Fibroblast of lung (primary cell): ENCODE measurements at regions not wholly inside any gene's neighbourhood (a gene's known extent, or its start where the extent isn't known, plus 50 kb on each side); places are given as distances from the start of the nearest gene placed in this dataset.
"Not testable (repeated sequence)": the region's sequence is repeated elsewhere in the genome, so short reads cannot be mapped to it uniquely, and the experiment has no call there.

Experiments used
- DNase-seq, 2 donors: peaks; one replicate each; pipeline versions ENCODE4 v3.0.0 to v3.0.0-alpha.2; 2010; ENCODE audit warnings: low read depth in 2 of 2
- H2AFZ ChIP-seq: 2 replicates; pipeline ENCODE4 v1.5.1; 2012; ENCODE audit warnings: low read length, control low read depth, inconsistent platforms
- H3K27ac ChIP-seq: 2 replicates; pipeline ENCODE4 v1.5.1; 2011; ENCODE audit warnings: low read length, control low read depth; ENCODE audit not compliant: insufficient read depth
- H3K27me3 ChIP-seq: 2 replicates; pipeline ENCODE4 v1.5.1; 2011; ENCODE audit warnings: mild to moderate bottlenecking, low read length; ENCODE audit not compliant: control insufficient read depth, insufficient read depth
- H3K36me3 ChIP-seq: 2 replicates; pipeline ENCODE4 v1.5.1; 2011; ENCODE audit warnings: low read length; ENCODE audit not compliant: control insufficient read depth, insufficient read depth
- H3K4me1 ChIP-seq: 2 replicates; pipeline ENCODE4 v1.5.1; 2011; ENCODE audit warnings: low read length; ENCODE audit not compliant: control insufficient read depth, insufficient read depth; ENCODE audit errors: extremely low read depth
- H3K4me2 ChIP-seq: 2 replicates; pipeline ENCODE4 v1.5.1; 2011; ENCODE audit warnings: low read length, control low read depth; ENCODE audit not compliant: insufficient read depth; ENCODE audit errors: extremely low read depth
- H3K4me3 ChIP-seq, 4 experiments: fragments of 200-600 bp in 1 of 4; sonication (generic) in 1 of 4; replicated peaks in 1 of 4; 2 replicates each; pipeline ENCODE4 v1.5.1; 2011 to 2016; ENCODE audit warnings: low read length in 4 of 4, low read depth in 3 of 4, mild to moderate bottlenecking in 3 of 4, control low read depth in 2 of 4, inconsistent platforms in 1 of 4, mixed read lengths in 1 of 4; ENCODE audit not compliant: insufficient read depth in 1 of 4; ENCODE audit errors: control extremely low read depth in 1 of 4
- H3K79me2 ChIP-seq: 2 replicates; pipeline ENCODE4 v1.5.1; 2012; ENCODE audit warnings: mild to moderate bottlenecking, low read length, inconsistent platforms; ENCODE audit not compliant: control insufficient read depth, insufficient read depth
- H3K9ac ChIP-seq: 2 replicates; pipeline ENCODE4 v1.5.1; 2011; ENCODE audit warnings: mild to moderate bottlenecking, low read length, control low read depth; ENCODE audit not compliant: insufficient read depth
- H3K9me3 ChIP-seq: 2 replicates; pipeline ENCODE4 v1.5.1; 2012; ENCODE audit warnings: low read depth, low read length; ENCODE audit not compliant: control insufficient read depth, insufficient read depth
- H4K20me1 ChIP-seq: 2 replicates; pipeline ENCODE4 v1.5.1; 2011; ENCODE audit warnings: low read length; ENCODE audit not compliant: control insufficient read depth, insufficient read depth; ENCODE audit errors: extremely low read depth
- CTCF ChIP-seq, 2 donors: IDR thresholded peaks in 1 of 2; conservative IDR thresholded peaks in 1 of 2; 1 replicate in 1 of 2; 2 replicates in 1 of 2; pipeline ENCODE4 v1.5.1; 2011 to 2012; ENCODE audit warnings: low read length in 2 of 2, control low read depth in 1 of 2, inconsistent platforms in 1 of 2, low read depth in 1 of 2, mild to moderate bottlenecking in 1 of 2
- EZH2 ChIP-seq: IDR thresholded peaks from 2 replicates; pipeline ENCODE4 v1.5.1; 2012; ENCODE audit warnings: low read length, control low read depth, mild to moderate bottlenecking; ENCODE audit errors: missing control alignments

- H3K27me3 ChIP-seq: no peaks in the 10 kb centered on the region
- no peaks in the 10 kb centered on the region for H3K79me2 ChIP-seq
- DNase-seq: no peak
Observed at GRCh38 chr12:16788506-16789203, 182.7 kb upstream of the LMO3 start.

GRCh38 chr12:16785953-16786352 lies 180.0 kb upstream of the LMO3 start:
- H3K4me1 ChIP-seq: no peaks in the 10 kb centered on the region
- no peaks in the 10 kb centered on the region for H3K27me3 ChIP-seq
- TF ChIP-seq EZH2 (no peak), CTCF (conservative IDR thresholded peaks at IDR 0.05 in 1 of 2, IDR thresholded peaks at IDR 0.05 in 1 of 2; ENCODE audit: low read depth in 1 of 2, low read length in 2 of 2) (no peak)
- no peaks in the 10 kb centered on the region for H3K79me2 ChIP-seq
- H3K36me3 ChIP-seq: no peaks in the 10 kb centered on the region
- H3K4me3 ChIP-seq: no peak overlapping the region
- H3K4me2 ChIP-seq: no peak overlapping the region
- H2AFZ ChIP-seq: no peak overlapping the region
- no peak overlapping the region for H3K9ac ChIP-seq
- H3K27ac ChIP-seq: no peak overlapping the region
- H4K20me1 ChIP-seq: no peaks in the 10 kb centered on the region
- H3K9me3 ChIP-seq: no peaks in the 10 kb centered on the region
- DNase-seq: no peak

More at GRCh38 chr12:16788506-16789203, 182.7 kb upstream of the LMO3 start:
- no peak overlapping the region for H2AFZ ChIP-seq
- no peak overlapping the region for H3K9ac ChIP-seq
- H3K4me2 ChIP-seq: no peak overlapping the region
- H3K4me1 ChIP-seq: no peaks in the 10 kb centered on the region
- no peak overlapping the region for H3K4me3 ChIP-seq
- H3K36me3 ChIP-seq: no peaks in the 10 kb centered on the region
- no peaks in the 10 kb centered on the region for H3K9me3 ChIP-seq
- TF ChIP-seq EZH2 (no peak), CTCF (conservative IDR thresholded peaks at IDR 0.05 in 1 of 2, IDR thresholded peaks at IDR 0.05 in 1 of 2; ENCODE audit: low read depth in 1 of 2, low read length in 2 of 2) (no peak)
- no peak overlapping the region for H3K27ac ChIP-seq
- H4K20me1 ChIP-seq: no peaks in the 10 kb centered on the region

- Histone ChIP-seq H3K4me3 (no peak overlapping the region), H3K27me3 (no peaks in the 10 kb centered on the region), H4K20me1 (no peaks in the 10 kb centered on the region), H2AFZ (no peak overlapping the region), H3K4me2 (no peak overlapping the region), H3K79me2 (no peaks in the 10 kb centered on the region), H3K4me1 (no peaks in the 10 kb centered on the region), H3K9me3 (no peaks in the 10 kb centered on the region), H3K36me3 (no peaks in the 10 kb centered on the region), H3K27ac (no peak overlapping the region), H3K9ac (no peak overlapping the region)
- DNase-seq: no peak
- no peak for TF ChIP-seq EZH2
- TF ChIP-seq CTCF (conservative IDR thresholded peaks at IDR 0.05 in 1 of 2, IDR thresholded peaks at IDR 0.05 in 1 of 2; ENCODE audit: low read depth in 1 of 2, low read length in 2 of 2): no peak
Observed at GRCh38 chr12:16785524-16785923, 179.6 kb upstream of the LMO3 start.

GRCh38 chr12:16769129-16769528 lies 163.2 kb upstream of the LMO3 start:
- H3K9ac ChIP-seq, H3K4me1 ChIP-seq, H3K4me2 ChIP-seq, H3K4me3 ChIP-seq, H3K27ac ChIP-seq, H3K79me2 ChIP-seq, H4K20me1 ChIP-seq, DNase-seq, H3K36me3 ChIP-seq, H2AFZ ChIP-seq, H3K9me3 ChIP-seq, H3K27me3 ChIP-seq: not testable (repeated sequence)
